Hematopoietic multipotent progenitor cell treated with erythropoietin and hydrocortisone succinate and interleukin-3 and kit ligand, for 15 days (in vitro differentiated cells): ENCODE measurements at regions not wholly inside any gene's neighbourhood (a gene's known extent, or its start where the extent isn't known, plus 50 kb on each side); places are given as distances from the start of the nearest gene placed in this dataset.
"Not testable (repeated sequence)": the region's sequence is repeated elsewhere in the genome, so short reads cannot be mapped to it uniquely, and the experiment has no call there.

Source experiments
- DNase-seq: peaks from one replicate; pipeline ENCODE4 v3.0.0-alpha.2; 2015; ENCODE audit warnings: low spot score

DNA sequence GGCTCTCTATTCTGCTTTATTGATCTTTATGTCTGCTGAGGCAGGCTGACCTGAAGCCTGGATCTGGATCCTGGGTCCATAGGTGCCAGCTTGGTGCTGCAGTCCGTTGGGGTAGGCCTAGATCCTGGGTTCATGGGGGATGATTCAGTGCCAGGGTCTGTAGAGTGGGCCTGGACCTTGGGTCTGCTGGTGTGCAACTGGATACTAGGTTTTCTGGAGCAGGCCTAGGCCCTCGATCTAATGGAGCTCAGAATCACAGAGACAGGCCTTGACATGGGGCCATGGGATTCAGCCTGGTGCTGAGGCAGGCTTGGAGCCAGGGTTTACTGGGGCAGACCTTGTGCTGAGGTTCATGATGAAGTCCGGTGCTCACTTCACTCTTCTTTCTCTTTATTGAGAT is 358.6 kb downstream of the TEX13C start:
- DNase-seq, result no peak

DNA sequence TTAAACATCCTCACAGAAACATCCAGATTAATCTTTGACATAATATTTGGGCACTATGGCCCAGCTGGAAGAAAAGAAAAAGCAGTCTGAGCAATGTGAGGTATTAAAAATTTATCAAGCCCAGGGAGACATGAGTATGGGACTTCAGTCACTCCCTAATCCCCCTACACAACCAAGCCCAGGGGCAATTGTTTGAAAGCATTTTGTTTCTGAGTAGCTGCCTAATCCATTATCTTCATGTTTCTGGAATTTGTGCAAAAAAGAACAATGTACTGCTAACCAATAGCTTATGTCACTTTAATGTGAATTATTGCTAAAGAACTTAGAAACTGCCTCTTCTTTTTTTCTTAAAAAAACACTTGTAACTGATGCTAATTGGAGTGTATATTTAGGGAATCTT is 360.7 kb downstream of the TEX13C start:
- no peak for DNase-seq

DNA sequence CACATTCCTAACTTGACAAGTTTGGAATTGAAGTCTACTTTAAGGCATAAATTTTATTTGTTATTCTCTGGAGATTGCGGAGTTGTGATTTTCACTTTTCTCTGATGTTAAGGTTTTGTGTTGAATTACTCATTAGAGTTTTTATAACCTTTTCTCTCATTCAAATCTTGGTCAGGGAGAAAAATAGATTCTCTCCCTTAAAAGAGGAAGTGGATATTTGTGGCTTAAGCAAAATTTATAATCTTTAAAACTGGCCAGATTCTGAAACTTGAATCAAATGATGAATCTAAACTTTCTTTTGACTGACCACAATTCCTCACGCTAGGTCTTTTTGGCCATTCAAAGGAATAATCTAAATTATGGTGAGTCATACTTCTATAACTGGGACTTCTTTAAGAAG is 361.4 kb downstream of the TEX13C start:
- no peak for DNase-seq

DNA sequence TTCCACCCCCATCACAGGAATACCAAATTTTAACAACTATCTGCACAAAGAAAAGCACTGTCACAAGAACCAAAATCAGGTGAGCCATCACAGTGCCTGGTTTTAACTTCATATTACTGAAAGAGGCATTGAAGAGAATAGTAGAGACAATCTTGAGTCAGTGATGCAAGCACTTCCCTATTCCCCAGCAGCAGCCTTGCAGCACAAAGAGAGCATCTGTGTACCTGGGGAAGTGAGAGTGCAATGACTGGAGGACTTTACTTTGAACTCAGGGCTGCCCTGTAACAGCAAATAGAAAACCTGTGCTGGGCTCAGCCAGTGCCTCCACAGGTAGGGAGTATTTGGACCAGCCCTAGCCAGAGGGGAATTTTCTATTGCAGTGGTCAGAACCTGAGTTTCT is 361.8 kb downstream of the TEX13C start:
- DNase-seq, result no peak

DNA sequence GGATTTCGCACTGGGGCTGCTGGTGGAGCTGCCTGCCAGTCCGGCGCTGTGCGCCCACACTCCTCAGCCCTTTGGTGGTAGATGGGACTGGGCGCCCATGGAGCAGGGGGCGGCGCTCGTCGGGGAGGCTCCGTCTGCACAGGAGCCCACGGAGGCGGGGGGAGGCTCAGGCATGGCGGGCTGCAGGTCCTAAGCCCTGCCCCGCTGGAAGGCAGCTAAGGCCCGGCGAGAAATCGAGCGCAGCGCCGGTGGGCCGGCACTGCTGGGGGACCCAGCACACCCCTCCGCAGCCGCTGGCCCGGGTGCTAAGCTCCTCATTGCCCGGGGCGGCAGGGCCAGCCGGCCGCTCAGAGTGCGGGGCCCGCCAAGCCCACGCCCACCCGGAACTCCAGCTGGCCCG is 370.9 kb downstream of the TEX13C start:
- DNase-seq, result not testable (repeated sequence)

DNA sequence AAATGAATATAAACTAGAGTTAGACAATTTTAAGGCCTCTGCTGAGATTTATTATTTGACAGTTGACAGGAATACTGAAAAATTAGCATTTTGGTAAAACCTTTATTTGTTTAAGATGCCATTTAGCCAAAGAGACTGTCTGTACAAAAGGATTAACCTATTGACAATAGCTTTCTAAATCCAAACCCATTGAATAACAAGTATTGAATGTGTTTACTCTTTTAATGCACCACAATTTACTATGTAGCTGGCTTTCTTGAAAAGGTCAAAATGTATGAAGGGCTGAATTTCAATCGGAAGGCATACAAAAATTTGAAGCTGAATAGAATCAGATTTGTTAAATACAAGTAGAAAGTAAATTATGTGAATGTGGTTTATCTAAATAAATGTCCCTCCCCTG is 374.5 kb downstream of the TEX13C start:
- DNase-seq, result no peak

DNA sequence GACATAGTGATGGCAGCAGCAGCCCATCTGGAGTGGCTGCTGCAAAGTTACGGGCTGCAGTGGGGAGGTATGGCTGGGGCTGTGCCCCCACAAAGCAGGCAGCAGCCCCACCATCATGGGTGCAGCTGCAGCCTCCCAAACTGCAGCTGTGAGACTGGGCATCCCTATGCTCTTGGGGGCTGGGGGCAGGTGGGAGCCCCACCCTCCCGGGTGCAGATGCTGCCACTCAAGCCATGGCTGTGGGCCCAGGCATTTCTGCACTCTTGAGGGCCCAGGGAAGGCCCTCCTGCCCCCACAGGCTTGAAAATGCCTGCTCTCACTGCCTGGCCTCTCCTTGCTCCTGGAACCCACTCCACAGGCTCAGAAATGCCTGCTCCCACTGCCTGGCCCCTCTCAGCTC is 389.4 kb downstream of the TEX13C start:
- DNase-seq, result no peak

DNA sequence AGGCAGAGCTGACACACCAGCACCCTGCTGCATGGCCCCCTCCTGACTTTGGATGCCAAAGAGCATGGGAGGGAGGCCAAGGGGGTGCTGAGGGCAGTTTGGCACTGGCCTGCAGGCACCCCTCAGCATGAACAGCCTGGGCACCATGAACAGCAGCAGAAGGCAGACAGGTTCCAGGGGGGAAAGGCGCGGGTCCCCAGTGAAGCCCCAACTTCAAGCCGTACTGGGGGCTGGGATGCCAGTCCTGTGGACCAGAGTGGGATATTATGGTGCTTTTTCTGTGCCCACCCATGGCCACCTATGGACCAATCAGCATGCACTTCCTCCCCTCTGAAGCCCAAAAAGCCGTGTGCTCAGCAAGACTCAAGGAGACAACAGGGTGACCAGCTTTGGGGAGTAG is 389.9 kb downstream of the TEX13C start:
- DNase-seq, result no peak

DNA sequence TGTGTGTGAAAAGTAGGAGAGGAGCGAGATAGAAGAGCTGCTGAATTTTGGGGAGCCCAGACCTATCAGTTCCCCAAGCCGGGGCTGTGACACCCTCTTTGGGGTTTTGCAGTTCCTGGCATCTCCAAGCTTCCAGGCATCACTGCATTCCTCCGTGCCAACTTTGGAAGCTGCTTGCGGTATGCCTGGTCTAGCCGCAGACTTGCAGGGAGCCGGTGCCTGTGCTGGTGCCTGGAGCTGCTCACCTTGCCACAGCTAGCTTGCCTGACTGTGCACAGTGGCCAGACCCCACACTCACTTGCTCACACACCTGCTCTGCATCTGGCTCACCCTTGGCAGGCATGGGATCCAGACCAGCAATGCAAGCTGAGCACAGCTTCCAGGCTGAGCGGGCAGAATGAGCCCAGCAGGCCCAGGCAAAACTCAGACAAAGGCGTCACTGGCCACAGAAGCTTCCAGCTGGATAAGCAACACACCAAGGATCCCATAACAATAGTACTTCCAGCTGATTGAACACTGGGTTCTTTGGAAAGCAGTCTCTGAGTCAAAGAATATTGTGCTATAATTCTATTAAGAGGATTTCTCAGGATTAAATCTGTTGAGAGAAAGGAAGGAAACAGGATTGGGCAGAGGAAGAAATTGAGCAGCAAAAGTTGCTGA is 390.9 kb downstream of the TEX13C start:
- DNase-seq, result no peak

DNA sequence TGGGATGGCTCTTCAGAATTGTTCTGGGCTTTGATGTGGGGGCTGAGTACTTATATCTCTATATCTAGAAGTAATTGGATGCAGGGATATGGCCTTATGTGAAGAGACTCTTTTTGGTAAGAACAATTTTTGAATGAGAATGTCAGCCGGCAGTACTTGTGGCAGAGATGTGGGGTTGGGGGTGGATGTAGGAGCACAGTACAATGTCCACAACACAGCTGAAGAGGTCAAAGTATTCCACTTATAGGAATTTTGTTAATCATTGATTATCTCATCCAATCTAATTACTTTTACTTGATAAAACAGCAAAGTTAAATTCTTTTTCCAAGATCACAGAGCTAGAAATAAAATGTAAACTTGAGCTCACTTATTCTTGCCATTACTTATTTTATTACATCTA is 391.4 kb downstream of the TEX13C start:
- no peak for DNase-seq

DNA sequence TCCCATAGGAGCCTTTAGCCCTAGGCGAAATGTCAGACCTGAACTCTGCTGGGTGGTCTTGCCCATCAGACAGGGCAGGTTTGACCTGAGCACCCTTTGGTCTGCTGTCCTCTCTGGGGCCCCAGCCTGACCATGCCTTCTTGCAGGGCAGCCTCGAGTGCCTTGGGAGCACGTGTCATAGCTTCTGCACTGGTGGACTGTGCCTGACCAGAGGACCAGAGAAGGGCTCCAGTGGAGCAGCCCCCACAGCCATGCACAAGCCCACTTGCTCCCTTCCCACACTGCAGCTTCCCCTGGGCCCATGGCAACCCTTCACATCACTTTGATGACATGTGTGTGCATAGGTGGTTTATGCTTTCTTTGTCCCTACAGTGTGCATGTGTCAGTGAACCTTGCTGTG is 394.0 kb downstream of the TEX13C start:
- DNase-seq, result no peak

DNA sequence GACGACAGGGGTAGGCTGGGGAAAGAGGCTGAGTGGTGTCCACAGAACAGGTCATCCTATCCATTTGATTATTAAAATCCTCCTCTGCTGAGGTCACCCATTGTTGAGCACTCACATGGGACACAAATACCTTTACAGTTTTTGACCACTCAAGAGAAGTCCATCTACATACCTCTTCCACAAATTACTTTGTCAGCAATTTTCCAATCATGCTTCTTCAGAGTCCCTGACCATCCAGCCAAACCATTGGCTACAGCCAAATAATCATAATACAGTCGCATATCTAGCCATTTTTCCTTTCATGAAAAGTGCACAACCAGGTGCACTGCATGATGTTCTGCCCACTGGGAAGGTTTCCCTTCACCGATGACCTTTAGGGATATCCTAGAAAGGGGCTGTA is 407.4 kb downstream of the TEX13C start:
- no peak for DNase-seq

DNA sequence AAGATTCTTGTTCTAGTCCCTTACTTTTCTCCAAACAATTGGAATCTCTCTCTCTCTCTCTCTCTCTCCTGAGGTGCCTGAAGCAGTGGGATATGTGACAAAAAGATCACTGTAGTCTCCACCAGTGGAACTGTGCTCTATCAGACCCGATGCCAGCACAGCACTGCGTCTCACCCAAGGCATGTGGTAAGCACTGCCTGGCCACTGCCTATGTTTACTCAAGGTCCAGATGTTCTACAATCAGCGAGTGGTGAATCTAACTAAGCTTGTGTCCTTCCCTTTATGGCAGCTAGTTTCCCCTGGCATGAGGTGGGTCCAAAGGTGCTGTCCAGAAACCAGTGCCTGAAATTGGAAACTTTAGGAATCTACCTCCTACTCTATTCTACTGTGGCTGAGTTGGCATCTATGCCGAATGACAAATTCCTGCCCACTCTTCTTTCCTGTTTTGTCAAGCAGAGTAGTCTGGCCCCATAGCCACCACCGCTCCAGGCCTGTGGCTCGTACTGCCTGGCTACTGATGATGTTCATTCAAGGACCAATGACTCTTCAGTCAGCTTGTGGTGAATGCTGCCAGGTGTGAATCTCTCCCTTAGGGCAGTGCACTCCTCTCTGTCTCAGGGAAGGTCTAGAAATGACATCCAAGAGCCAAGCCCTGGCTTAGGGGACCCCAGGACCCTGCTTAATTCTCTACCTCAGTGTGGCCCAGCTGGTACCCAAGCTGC is 416.5 kb downstream of the TEX13C start:
- DNase-seq, result no peak

DNA sequence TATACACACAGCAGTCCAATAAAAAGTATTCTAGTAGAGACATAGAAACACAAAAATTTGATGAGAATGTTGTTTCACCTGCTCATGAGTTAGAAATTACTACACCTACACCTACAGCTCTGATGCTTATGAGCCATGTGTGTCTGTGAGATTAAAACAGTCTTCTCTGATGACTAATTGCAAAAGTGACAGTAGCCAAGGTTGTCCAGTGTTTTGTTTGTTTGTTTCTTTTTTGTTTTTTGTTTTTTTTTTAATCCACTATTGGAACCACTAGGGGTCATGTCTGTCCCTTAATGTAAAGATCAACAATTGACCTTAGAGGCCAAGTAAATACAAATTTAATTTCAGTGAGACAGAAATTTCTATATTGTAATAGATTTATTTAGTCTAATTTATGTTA is 423.1 kb downstream of the TEX13C start:
- DNase-seq, result no peak

DNA sequence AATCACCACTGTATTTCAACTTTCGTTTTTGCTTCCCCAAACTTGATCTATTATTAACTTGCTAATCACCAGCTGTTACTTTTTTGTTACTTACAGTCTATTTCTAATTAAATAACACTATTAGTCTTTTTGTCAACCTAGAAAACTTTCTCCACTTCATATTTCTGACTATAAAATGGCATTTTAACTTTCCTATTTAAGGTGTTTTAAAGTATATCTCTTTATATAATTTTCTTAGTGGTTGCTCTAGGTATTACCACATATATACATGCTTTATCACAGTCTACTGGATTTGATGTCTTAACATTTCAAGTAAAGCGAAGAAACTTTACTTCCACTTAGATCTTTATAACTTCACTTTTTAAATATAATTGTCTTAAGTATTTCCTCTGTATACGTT is 421.2 kb downstream of the DCAF12L2 start:
- no peak for DNase-seq

DNA sequence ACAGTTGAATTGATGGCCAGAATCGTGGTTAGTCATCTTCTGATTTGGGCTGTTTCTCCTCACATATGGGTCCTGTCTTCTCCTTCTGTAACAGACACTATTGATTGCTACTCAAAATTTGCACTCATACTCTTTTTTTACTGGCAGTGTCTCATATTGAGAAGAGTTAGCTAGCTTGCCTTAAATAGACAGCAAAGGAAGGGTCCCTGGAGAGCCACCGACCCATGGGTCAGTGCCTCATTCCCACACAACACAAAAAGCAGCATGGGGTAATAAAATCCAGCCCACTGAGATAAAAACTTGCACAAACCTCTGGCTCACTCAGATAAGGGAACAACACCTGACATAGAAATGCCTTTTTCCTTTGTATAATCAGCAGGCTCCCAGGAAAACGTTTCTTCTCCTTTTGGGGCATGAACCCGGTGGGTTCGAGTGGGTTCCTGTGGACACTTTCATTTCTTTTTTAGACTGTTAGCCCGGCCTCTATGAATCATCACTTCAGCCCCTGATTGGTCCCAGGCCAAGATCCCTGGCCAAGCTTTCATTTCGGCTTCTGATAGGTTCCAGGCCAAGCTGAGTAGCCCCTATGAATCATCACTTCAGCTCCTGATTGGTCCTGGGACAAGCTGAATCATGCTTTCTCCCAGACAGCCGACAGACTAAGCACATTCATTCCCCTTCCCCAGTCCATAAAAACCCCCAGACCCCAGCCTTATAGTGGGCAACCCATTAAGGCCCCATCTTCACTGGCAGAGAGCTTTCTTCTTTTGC is 408.1 kb downstream of the DCAF12L2 start:
- no peak for DNase-seq

DNA sequence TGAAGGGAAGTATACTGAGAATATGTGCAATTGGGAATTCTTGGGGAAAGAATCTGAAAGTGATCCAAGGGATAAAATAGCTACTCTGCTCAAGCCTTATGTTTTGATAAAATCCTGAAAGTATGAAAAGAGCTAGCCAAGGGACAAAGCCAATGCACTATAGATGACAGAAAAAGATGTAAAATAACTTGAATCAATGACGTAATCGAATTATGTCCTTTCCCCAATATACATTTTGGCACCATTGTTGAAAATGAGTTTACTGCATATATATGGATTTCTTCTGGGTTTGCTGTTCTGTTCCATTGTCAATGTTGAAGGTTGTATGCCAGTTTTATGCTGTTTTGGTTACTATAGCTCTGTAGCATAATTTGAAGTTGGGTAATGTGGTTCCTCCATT is 407.3 kb downstream of the DCAF12L2 start:
- no peak for DNase-seq

DNA sequence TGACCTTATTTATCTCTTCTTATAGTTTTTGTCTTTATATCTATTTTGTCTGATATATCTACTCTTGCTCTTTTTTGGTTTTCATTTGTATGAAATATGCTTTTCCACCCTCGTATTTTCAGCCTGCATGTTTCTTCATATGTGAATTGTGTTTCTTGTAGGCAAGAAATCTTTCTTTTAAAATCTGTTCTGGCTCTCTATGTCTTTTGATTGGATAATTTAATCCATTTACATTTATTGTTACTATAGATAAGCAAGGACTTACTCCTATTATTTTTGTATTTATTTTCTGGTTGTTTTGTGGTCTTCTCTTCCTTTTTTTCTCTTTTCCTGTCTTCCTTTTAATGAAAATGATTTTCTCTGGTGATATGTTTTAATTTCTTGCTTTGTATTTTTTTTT is 403.1 kb downstream of the DCAF12L2 start:
- no peak for DNase-seq

DNA sequence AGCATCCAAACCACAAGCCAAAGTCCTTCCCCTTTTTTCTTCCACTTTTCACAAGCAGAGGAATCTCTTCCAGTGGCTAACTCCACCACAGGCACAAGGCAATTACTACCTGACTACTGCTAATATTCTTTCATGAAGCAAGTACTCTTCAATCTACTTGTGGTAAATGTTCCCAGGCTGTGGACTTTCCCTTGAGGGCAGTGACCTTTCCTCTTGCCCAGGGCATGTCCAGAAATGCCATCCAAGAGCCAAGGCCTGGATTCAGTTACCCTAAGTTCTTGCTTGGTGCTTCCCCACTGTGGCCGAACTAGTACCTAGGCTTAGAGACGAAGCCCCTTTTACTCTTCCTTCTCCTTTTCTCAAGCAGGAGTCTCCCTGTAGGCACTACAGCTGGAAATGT is 400.7 kb downstream of the DCAF12L2 start:
- no peak for DNase-seq

DNA sequence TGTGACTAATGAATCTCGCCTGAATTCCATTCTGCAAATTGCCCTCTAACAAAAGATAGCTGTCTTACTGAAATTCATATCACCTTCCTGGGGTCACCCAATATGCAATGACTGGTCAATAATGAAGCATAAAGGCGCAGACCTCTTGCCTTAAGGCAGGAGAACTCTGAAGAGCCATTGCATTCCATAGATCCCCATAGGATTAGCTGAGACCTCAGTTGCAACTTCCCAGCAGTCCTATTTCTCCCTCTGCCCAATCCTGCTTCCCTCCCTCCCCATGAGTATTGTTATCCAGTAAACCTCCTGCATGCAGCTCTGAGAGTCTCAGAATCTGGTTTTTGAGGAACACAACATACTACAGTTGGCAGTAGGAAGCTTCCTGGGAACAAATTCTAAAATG is 396.5 kb downstream of the DCAF12L2 start:
- DNase-seq, result no peak

DNA sequence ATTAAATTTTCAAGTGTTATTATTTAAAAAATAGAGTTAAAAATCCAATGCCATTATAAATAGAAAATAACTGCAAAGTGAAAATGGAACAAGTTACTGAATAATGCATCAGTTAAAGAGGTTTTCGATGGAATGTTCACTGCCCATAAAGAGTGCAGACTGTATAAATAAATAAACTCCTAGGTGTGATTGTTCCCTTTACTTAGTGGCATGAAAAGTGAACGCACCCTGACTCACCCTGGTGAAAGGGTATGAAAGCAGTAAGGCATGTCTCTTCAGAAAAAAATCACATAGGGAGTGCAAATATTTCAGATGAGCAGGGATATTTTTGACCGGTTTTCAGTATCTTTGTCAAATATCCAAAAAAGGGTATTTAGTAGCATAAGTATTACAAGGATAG is 387.8 kb downstream of the DCAF12L2 start:
- no peak for DNase-seq

DNA sequence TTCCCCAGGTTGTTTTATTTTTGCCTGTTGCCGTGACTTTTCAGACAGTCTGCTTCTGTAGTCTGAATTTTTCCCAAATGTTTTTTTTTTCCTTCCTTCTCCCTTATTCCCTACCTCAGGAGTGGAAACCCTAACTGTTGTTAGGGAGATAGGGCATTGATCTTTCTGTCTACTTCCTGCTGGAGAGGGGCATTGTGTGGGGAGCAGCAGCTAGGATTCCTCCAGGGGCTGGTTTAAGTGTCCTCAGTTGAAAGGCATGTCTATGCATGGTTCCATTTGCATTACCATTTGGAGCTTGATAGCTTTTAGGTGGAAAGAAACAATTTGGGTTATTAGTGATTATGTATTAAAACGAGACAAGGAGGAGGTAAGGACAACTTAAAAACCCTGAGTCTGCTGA is 383.9 kb downstream of the DCAF12L2 start:
- no peak for DNase-seq

DNA sequence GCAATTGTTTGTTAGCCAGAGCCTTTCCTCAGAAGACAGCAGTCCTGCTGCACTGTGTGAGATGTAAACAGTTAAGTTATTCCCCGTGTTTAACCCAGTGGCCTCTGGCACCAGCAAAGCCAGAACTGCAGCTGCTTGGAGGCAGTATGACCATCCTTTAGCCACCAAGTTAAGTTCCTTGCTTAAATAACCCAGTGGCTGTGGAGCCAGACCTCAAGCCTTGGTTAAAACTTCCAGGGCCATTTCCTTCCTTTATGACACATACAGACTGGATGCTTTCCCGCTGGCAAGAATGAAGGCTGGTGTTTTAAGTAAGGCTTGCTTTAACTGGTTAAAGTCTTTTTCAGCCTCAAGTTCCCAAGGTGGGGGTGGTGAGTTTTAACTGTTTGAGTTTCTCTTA is 379.8 kb downstream of the DCAF12L2 start:
- DNase-seq, result no peak
